ENCODE measurements at regions not wholly inside any gene's neighbourhood (a gene's known extent, or its start where the extent isn't known, plus 50 kb on each side); places are given as distances from the start of the nearest gene placed in this dataset.

DNA sequence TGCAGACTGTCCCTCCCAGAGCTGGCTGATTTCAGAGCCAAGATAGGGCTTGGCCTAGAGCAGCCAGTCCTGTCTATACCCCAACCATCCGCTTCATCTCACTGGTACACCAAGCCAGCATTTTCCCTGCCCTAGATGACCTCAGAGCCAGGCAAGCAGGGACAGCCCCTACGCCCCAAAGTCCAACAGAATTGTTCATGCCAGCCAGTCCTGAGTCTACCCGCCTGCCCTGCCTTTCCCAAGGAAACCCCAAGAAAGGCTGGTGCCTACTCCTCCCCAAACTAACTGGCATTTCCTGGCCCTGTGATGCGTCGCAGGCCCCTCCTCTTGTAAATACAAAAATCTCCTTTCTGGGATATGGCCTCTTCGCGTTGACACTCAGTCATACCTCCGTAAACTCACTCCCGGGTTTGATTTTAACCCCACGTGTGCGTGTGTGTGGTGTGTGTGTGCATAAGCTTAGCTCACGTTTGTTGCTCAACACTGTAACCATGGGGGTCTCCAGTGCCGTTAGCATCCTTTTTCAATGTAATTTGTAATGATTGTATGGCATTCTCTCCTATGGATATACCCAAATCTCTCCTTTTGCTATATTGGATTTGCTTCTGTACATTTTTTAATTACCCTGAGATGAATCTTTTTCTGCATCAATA is 75.3 kb downstream of the SIK1 start (continued):
- TF ChIP-seq, protein P1, sequence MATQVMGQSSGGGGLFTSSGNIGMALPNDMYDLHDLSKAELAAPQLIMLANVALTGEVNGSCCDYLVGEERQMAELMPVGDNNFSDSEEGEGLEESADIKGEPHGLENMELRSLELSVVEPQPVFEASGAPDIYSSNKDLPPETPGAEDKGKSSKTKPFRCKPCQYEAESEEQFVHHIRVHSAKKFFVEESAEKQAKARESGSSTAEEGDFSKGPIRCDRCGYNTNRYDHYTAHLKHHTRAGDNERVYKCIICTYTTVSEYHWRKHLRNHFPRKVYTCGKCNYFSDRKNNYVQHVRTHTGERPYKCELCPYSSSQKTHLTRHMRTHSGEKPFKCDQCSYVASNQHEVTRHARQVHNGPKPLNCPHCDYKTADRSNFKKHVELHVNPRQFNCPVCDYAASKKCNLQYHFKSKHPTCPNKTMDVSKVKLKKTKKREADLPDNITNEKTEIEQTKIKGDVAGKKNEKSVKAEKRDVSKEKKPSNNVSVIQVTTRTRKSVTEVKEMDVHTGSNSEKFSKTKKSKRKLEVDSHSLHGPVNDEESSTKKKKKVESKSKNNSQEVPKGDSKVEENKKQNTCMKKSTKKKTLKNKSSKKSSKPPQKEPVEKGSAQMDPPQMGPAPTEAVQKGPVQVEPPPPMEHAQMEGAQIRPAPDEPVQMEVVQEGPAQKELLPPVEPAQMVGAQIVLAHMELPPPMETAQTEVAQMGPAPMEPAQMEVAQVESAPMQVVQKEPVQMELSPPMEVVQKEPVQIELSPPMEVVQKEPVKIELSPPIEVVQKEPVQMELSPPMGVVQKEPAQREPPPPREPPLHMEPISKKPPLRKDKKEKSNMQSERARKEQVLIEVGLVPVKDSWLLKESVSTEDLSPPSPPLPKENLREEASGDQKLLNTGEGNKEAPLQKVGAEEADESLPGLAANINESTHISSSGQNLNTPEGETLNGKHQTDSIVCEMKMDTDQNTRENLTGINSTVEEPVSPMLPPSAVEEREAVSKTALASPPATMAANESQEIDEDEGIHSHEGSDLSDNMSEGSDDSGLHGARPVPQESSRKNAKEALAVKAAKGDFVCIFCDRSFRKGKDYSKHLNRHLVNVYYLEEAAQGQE (IDR thresholded peaks at IDR 0.05; ENCODE audit: unreplicated experiment): no peak
- TF ChIP-seq POLR2AphosphoS5 (IDR thresholded peaks at IDR 0.05; ENCODE audit: low read depth): no peak
- TF ChIP-seq CREB1 (CRISPR knock-in tag; IDR thresholded peaks at IDR 0.05; ENCODE audit: low read depth): no peak
- TF ChIP-seq, protein P2, sequence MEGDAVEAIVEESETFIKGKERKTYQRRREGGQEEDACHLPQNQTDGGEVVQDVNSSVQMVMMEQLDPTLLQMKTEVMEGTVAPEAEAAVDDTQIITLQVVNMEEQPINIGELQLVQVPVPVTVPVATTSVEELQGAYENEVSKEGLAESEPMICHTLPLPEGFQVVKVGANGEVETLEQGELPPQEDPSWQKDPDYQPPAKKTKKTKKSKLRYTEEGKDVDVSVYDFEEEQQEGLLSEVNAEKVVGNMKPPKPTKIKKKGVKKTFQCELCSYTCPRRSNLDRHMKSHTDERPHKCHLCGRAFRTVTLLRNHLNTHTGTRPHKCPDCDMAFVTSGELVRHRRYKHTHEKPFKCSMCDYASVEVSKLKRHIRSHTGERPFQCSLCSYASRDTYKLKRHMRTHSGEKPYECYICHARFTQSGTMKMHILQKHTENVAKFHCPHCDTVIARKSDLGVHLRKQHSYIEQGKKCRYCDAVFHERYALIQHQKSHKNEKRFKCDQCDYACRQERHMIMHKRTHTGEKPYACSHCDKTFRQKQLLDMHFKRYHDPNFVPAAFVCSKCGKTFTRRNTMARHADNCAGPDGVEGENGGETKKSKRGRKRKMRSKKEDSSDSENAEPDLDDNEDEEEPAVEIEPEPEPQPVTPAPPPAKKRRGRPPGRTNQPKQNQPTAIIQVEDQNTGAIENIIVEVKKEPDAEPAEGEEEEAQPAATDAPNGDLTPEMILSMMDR (conservative IDR thresholded peaks at IDR 0.05; ENCODE audit: low read depth in 2 of 2): no peak
- no peak for TF ChIP-seq EZH2 (IDR thresholded peaks at IDR 0.05; ENCODE audit: low read depth, unreplicated experiment)

DNA sequence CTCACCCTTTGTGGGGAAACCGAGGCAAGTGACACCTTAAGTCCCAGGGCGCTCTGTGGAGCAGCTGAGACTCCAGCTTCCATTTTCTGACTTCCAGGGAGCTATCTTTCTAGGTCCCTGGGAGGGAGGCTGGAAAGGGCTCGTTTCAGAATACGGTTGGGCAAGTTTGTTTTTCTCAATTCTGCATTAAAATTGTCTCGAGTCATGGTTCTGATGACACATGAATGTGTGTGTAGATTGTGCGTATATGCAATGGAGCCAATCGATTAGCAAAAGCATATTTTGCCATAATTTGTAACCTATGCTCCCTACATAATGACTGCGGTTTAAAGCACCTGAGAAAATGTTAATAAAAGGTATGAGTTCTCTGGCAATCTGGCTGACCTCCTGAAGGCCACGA is 77.3 kb downstream of the SIK1 start:
- no peaks in the 10 kb centered on the region for H3K36me3 Mint-ChIP-seq (ENCODE audit: low read depth)
- Histone ChIP-seq H3K9me2 (ENCODE audit: insufficient read depth) (no peaks in the 10 kb centered on the region), H3K4me1 (ENCODE audit: insufficient read depth) (no peaks in the 10 kb centered on the region), H3K27ac (ENCODE audit: low read depth) (no peak overlapping the region), H3F3A (replicated peaks; ENCODE audit: low read depth) (no peaks in the 10 kb centered on the region), H3K27me3 (ENCODE audit: insufficient read depth) (no peaks in the 10 kb centered on the region), H3K4me3 (no peak overlapping the region), H3K79me2 (replicated peaks; ENCODE audit: insufficient read depth) (no peaks in the 10 kb centered on the region), H3K4me2 (no peak overlapping the region), H4K20me1 (replicated peaks; ENCODE audit: insufficient read depth) (no peaks in the 10 kb centered on the region), H3K36me3 (ENCODE audit: insufficient read depth) (no peaks in the 10 kb centered on the region), H2AFZ (no peak overlapping the region)
- peaks cover 3% of the 10 kb centered on the region; the same call in 2 of the 3 replicates for H3K4me1 Mint-ChIP-seq
- H3K27me3 Mint-ChIP-seq (ENCODE audit: insufficient read depth, low read depth, poor library complexity): peaks cover 11% of the 10 kb centered on the region
- no peak for DNase-seq (ENCODE audit: low spot score)
- no peak overlapping the region for H3K27ac Mint-ChIP-seq
- no peak overlapping the region for H3K4me3 Mint-ChIP-seq
- no peaks in the 10 kb centered on the region; the same call in 2 of the 3 replicates for H3K9me3 Mint-ChIP-seq
- no peak for ATAC-seq
- no peak for TF ChIP-seq ZNF114 (CRISPR knock-in tag; IDR thresholded peaks at IDR 0.05)
- TF ChIP-seq, protein P1 (IDR thresholded peaks at IDR 0.05; ENCODE audit: unreplicated experiment): no peak
- TF ChIP-seq ETS1 (IDR thresholded peaks at IDR 0.05): no peak
- TF ChIP-seq, protein P2 (conservative IDR thresholded peaks at IDR 0.05; ENCODE audit: low read depth in 2 of 2): no peak
- TF ChIP-seq CREB1 (CRISPR knock-in tag; IDR thresholded peaks at IDR 0.05; ENCODE audit: low read depth): no peak
- TF ChIP-seq EZH2phosphoT487 (IDR thresholded peaks at IDR 0.05; ENCODE audit: unreplicated experiment): no peak
- no peak for TF ChIP-seq JUNB (IDR thresholded peaks at IDR 0.05; ENCODE audit: unreplicated experiment)
- TF ChIP-seq ZNF331 (CRISPR knock-in tag; IDR thresholded peaks at IDR 0.05; ENCODE audit: low read depth): no peak
- no peak for TF ChIP-seq STAT1 (IDR thresholded peaks at IDR 0.05; ENCODE audit: unreplicated experiment)
- no peak for TF ChIP-seq EZH2 (IDR thresholded peaks at IDR 0.05; ENCODE audit: low read depth, unreplicated experiment)
- no peak for TF ChIP-seq NANOG (IDR thresholded peaks at IDR 0.05; ENCODE audit: borderline replicate concordance)
- no peak for TF ChIP-seq POLR2AphosphoS5 (IDR thresholded peaks at IDR 0.05; ENCODE audit: low read depth)

All from GM23338 (cell line).